Fibroblast of the aortic adventitia (primary cell): ENCODE measurements at regions not wholly inside any gene's neighbourhood (a gene's known extent, or its start where the extent isn't known, plus 50 kb on each side); places are given as distances from the start of the nearest gene placed in this dataset.

ENCODE experiments used
- DNase-seq: peaks from one replicate; pipeline ENCODE4 v3.0.0-alpha.2; 2010; ENCODE audit warnings: low read depth
- H3K4me3 ChIP-seq: 2 replicates; pipeline ENCODE4 v1.5.1; 2011; ENCODE audit warnings: low read depth, mild to moderate bottlenecking, control low read depth, low read length, moderate library complexity
- CTCF ChIP-seq: IDR thresholded peaks from 2 replicates; pipeline ENCODE4 v1.5.1; 2011; ENCODE audit warnings: mild to moderate bottlenecking, low read length, control low read depth, inconsistent platforms; ENCODE audit not compliant: insufficient read depth

- no peak overlapping the region for H3K4me3 ChIP-seq
- peak; percentile 63 for DNase-seq
- TF ChIP-seq CTCF: peak; percentile 45
Measured at GRCh38 chr14:22472935-22473854, 115.8 kb downstream of the DAD1 start.

- no peak overlapping the region for H3K4me3 ChIP-seq
- no peak for TF ChIP-seq CTCF
- DNase-seq: no peak
Measured at GRCh38 chr14:22472466-22472865, 116.6 kb downstream of the DAD1 start.

GRCh38 chr14:22471545-22472121, 117.4 kb downstream of the DAD1 start:
- H3K4me3 ChIP-seq: no peak overlapping the region
- peak; percentile 44 for TF ChIP-seq CTCF
- DNase-seq: no peak

- H3K4me3 ChIP-seq: no peak overlapping the region
- DNase-seq: no peak
- TF ChIP-seq CTCF: no peak
Measured at GRCh38 chr14:22469538-22470303, 119.3 kb downstream of the DAD1 start.

GRCh38 chr14:22468830-22469229, 120.2 kb downstream of the DAD1 start:
- H3K4me3 ChIP-seq: no peak overlapping the region
- TF ChIP-seq CTCF: no peak
- no peak for DNase-seq

DNA sequence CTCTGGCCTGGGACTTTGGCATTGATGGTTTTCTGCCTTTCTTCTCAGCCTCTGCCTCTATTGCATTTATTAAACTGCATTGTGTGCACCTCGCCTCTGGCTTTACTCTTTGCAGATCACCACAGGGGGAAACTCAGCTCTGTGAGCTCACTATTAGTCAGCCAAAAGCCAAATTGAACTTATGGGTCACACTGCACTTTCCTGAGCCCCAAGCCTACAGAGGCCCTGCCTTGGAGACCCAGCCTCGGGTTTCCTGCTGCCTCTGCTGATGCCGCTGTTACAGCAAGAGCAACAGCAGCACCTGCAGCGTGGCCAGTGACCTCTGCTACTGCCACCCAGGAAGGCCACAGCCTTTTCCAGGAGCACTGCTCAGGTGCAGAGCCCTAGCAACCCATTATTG, 122.5 kb downstream of the DAD1 start:
- no peak overlapping the region for H3K4me3 ChIP-seq
- DNase-seq: no peak
- TF ChIP-seq CTCF: no peak
